ELF-1 (cell line): ENCODE measurements at regions not wholly inside any gene's neighbourhood (a gene's known extent, or its start where the extent isn't known, plus 50 kb on each side); places are given as distances from the start of the nearest gene placed in this dataset.
"Not testable (repeated sequence)": the region's sequence is repeated elsewhere in the genome, so short reads cannot be mapped to it uniquely, and the experiment has no call there.

ENCODE experiments used
- DNase-seq: peaks from one replicate; pipeline ENCODE4 v3.0.0-alpha.2; 2016; ENCODE audit warnings: low read depth, low spot score

DNA sequence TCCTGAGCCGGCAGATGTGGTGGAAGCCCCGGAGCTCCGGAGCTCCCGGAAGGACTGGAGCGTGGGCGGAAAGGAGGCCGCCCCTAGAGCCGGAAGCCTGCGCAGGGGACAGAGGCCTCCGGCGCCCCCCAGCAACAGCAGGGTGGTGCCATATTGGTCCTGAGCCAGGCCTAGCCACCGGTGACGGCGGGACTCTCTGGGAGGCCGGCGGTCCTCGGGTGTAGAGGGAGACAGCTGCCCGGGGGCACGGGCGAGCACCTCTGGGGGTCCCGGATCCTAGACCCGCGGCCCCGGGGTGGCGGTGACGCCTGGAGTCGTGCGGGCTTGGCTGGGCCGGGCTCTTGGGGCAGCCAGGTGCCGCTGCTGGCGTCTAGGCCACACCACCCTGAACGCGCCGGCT is 1472.2 kb downstream of the FOXD4L5 start:
- not testable (repeated sequence) for DNase-seq

DNA sequence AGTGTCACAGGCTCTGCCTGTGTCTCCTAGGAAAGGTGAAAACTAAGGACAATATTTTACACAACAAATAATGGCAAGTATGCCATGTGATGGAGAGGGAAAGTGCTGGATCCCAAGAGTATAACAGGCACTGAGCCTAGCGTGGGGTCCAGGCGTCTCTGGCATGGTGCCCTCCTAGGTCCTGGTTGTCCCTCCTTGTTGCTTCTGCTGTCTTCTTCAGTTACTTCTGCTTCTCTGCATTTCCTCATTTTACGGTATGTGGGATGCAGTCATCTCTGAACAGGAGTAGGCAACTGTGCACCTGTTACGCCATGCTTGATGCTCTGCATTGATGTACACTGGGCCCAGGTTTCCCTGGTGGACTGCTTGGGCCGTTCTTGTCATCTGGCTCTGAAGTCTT is 1480.8 kb downstream of the FOXD4L5 start:
- not testable (repeated sequence) for DNase-seq

DNA sequence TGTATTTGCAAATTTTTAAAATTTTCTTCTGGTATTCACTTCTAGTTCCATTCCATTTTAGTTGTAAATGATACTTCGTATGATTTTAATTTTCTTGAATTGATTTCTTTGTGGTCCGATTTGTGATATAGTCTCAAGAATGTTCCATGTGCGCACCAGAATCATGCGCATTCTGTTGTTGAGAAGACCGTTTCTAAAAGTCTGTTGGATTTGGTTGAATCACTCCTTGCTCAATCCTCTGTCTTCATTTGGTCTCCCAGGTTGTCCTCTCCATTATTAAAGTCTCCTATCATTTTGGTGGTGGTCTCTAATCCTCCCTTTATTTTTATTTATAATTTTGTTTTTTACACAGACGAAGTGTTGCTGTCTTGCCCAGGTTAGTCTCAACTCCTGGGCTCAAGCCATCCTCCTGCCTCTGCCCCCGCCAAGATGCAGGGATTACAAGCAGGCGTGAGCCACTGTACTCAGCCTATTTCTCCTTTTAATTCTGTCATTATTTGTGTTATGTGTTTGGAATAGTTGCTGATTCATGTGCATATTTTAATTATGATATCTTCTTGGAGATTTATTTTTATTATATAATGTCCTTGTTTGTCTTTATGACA is 1490.8 kb downstream of the FOXD4L5 start:
- DNase-seq, result not testable (repeated sequence)

DNA sequence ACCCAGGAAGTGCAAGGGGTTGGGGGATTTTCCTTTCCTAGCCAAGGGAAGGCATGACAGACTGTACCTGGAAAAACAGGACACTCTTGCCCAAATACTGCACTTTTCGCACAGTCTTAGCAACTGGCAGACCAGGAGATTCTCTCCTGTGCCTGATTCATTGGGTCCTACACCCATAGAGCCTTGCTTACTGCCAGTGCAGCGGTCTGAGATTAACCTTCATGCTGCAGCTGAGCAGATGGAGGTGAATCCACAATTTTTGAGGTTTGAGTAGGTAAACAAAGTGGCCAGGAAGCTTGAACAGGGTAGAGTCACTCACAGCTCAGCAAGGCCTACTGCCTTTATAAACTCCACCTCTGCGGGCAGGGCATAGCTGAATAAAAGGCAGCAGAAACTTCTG is 1497.6 kb downstream of the FOXD4L5 start:
- not testable (repeated sequence) for DNase-seq

DNA sequence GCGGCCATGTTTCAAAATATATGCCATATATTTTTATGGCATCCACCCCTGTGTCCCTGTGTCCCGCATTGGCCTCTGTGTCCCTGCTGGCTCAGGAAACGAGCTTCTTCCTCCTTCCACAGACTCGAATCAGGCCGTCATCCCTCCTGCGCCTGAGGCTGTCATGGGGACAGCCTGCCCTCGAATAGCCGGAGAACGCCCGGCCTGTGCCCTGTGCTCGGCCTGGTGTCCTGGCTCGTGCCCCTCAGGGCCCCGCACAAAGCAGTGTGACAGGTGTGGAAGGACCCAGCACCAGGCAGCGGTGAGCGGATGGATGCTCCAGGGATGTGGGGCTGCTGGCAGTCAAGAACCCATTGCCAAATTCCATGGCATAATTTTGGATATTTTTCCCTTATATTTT is 1500.0 kb downstream of the FOXD4L5 start:
- not testable (repeated sequence) for DNase-seq

DNA sequence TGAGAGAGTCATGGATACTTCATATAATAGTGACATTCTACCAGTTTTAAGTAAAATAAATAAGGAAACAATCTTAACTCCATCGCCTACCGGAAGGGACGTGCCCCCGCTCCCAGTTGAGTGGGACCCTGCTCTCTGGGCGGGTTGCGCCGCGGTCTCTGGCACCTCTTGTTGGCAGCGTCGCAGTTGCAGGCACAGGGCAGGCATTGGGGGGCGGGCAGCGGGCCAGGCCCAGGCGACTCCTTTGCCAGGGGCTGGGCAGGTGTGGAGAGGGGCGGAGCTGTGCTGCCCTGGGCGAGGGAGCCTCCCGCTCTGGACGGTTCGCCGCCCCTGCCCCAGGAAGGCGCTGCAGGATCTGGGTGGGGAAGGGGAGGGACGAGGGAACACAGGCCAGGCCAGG is 1500.6 kb downstream of the FOXD4L5 start:
- DNase-seq, result not testable (repeated sequence)

DNA sequence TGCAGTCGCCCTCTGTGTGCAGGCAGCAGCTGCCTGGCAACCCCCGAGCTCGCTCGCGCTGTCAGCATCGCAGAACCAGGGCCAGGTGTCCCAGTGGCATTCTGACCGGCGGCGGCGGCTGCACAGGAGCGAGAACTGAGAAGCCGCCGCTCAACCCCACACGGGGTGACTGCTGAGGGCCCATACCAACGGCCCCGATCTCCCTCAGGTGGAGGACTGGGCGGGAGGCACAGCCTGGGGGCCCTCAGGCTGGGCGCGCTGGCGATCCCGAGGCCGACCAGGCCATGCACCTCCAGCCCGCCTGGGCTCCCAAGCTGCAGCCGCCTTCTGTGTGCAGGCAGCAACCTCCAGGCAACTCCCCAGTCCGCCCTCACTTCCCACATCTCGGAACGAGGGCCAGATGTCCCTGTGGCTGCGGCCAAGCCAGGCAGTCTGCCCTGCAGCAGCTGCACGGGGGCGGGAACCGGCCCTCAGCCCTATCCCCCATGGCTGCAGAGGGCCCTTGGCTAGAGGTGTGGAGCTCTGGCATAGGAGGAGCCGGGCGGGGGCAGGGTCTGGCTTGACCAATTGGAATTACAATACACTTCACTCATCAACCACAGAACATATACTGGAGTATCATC is 1503.1 kb downstream of the FOXD4L5 start:
- not testable (repeated sequence) for DNase-seq

DNA sequence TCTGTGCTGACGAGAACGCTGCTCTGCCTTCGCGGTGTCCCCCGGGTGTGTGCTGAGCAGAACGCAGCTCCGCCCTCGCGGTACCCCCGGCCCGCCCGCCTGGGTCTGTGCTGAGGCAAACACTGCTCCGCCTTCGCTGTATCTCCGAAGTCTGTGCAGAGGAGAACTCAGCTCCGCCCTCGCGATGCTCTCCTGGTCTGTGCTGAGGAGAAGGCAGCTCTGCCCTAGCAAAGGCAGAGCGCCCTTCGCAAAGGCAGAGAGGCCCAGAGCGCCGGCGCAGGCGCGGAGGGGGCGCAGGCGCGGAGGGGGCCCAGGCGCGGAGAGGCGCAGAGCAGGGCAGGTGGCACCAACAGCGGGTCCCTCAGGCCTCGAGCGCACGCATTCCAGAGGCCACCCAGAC is 1503.6 kb downstream of the FOXD4L5 start:
- DNase-seq, result peak; percentile 20

DNA sequence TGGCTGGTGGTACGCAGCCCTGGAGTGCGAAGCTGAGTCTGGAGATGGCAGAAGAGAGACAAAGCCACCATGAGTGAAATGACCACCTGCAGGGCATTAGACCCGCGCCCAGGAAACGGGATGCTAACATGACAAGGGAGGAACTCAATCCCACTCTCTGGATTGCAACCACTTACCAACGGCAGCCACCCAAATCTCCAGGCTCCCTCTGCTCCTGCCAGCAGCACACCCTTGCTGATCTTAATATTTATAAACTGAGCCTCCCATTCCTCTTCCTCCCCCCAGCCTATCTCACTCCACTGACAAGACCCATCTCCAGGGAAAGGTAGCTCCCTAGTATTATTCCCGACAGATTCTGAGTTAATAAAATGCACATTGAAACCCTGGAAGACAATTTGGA is 1508.8 kb downstream of the FOXD4L5 start:
- not testable (repeated sequence) for DNase-seq

DNA sequence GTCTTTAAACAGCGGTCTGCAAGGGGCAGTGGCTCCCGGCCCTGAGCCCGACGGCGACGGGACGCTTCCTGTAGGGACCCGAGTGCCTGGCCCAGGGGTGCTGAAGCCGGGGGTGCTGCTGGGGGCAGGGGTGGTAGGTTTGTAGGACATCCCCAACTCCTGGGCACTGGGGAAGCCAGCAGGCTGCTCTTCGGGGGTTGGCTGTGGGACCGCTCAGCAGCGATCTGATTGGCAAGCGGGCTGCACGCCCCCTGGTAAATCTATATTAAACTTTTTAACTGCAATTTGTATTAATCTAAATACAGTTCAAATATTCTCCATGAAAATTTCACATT is 1510.0 kb downstream of the FOXD4L5 start:
- not testable (repeated sequence) for DNase-seq

DNA sequence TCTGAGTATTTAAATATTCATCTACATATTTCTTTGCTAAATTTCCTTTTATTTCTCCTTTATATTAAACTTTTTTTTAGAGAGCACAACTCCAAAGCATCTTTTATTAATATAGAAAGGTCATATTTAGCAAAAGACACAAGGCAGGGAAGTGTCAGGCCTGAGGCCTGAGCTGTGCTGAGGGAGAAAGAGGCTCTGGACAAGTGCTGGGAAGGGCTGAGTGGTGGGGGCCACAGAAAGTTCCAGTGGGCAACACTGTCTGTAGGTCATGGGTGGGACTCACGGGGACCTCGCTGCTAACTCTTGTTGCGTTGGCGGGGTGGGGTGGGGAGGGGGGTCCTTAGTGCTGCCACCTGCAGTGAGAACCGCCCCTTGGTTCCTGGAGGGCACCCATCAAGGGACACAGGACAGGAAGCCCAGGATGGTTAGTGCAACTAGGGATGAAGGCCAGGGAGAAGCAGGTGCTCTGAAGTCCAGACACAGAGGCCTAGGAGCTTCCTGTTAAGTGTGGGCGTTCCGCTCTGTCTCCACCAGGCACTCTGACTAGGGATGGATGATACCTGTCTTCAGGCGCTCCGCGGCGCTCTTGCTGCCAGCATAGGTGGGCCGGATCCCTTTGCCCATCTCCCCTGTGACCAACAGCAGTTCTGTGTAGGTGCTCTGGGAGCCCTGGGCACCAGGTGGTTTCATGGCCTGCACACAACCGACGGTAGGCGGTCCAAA is 1510.5 kb downstream of the FOXD4L5 start:
- DNase-seq, result not testable (repeated sequence)

DNA sequence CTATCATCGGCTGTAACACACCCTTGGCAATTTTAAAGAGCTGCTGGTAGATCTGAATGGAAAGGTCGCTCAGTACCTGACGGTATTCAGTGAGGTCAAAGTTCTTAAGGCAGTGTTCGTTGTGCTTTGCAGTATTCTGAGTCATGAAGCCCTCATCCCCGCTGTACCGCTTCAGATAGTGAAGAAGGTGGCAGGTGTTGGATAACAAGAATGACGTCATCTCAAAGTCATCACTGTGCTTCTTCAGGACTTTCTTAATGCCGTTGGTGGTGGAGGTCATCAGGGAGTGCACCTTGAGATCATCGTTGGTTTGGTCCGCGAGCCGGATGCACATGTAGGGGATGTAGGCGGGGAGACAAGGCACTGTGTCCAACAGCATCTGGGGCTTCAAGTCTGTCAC is 1522.8 kb downstream of the FOXD4L5 start:
- not testable (repeated sequence) for DNase-seq

DNA sequence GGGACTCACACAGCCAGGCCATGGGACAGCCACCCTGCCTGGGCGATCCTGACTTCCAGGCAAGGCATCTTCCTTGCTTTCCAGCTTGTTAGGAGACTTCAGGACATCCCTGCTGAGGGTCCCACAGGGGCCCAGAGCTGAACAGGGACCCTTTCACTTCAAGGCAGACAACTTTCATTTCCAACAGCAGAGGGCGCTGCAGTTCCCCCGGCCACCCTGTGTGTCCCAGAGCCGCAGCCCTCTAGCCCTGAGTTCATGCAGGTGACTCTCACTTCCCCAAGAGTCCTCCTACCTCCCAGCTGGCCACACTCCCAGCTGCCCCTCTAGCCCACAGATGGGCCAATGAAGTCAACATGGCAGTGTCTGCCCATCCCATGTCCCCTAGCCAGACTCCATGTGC is 1556.0 kb downstream of the FOXD4L5 start:
- not testable (repeated sequence) for DNase-seq

DNA sequence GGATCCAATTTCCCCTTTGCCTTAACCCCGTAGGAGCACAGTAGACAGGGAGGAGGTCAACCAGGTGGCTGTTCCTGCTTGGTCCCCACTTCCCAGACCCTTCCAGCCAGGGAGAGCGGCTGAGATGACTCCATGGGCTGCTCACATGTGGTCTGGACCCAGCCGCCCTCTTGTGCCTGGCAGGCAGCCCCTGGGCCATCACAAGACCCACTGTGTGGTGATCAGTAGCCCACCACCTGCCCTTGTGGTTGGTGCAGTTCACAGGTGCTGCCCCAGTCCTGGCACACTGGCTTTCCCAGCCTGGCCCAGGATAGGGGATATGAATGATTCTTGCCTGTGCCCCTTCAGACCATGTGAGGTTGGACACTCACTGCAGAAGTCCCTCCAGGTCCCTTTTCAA is 1556.7 kb downstream of the FOXD4L5 start:
- DNase-seq, result no peak

DNA sequence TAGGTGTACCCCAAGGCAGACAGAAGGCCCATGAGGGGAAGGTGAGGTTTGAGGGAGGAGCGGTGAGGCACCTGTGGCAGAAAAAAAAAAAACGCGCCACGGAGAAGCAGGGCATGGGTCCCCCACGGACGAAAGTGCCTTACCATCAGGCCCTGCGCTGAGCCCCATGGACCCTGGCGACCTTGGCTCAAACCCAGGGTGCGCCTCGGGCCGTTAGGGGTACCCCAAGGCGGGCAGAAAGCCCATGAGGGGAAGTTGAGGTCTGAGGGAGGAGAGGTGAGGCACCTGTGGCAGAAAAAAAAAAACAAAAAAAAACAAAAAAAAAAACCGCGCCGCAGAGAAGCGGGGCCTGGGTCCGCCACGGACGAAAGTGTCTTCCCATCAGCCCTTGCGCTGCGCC is 1576.7 kb downstream of the FOXD4L5 start:
- not testable (repeated sequence) for DNase-seq

DNA sequence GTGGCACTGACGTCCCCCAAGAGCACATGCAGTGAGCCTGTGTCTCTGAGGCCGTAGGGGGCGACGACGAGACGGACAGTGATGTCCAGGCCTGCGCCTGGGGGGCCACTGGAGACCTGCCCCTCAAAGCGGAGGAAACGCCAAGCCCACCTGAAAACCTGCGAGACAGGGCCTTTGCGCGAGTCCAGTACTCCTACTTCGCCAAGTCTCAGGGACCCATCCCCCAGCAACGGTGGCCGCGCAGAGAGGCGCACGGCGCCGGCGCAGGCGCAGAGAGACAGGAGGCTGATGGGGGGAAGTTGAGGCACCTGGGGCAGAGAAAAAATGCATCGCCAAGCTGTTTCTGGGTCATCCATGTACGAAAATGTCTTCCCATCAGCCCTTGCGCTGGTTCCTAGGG is 1580.6 kb downstream of the FOXD4L5 start:
- not testable (repeated sequence) for DNase-seq

DNA sequence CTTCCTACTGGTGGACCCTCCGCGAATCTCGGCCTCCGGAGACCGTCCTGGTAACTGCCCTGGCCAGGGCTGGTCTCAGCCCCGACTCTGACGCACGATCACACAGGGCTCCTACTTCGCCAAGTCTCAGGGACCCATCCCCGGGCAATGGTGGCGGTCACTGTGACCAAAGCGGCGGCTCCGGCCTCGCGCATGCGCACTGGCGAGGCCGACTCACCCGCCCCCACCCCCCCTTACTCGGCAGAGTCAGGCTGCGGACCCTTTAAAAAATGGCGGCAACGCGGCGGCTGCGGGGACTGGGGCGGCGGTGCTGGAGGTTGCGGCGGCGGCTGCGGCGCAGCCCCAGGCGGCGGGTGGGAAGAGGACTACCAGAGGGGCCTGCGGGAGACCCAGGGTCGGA is 1581.3 kb downstream of the FOXD4L5 start:
- peak; percentile 23 for DNase-seq

DNA sequence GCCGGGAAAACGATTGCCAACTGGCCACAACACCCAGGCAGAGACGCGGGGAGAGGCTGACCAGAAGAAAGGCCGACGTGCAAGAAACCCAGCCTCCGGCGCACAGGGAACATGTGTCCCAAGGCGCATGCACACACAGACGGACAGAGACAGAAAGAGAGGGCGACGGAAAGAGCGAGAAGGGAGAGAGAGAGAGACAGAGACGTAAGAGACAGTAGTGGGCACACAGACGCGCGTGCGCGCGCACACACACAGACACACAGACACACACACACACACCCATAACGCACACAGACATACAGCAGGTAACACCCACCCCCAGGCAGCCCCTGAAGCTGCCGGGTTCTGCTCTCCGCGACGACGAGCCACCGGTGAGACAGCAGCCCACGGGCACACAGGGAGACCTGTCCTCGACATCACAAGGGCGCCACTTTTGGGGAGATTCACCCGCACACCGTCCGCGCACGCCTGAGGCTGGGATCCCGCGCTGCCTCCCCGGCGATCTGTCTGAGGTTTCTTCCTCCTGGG is 1581.8 kb downstream of the FOXD4L5 start:
- not testable (repeated sequence) for DNase-seq
